IMR-90 (cell line): ENCODE measurements at regions not wholly inside any gene's neighbourhood (a gene's known extent, or its start where the extent isn't known, plus 50 kb on each side); places are given as distances from the start of the nearest gene placed in this dataset.
A peak's percentile ranks its signal among the peaks of the same experiment; 100 is the strongest.

Experiments used
- ATAC-seq: fragments of 200-7000 bp; cut with Tn5 transposase; 2 replicates; pipeline ENCODE4 v1.9.1; 2020; ENCODE audit warnings: low read depth, mild to moderate bottlenecking, moderate library complexity
- BruUV-seq: library from RNA; stranded (reverse); fragments of 400-500 nt; replicated peaks from 2 replicates; lab custom pipeline; 2021; lab: Mats Ljungman, UMichigan
- CTCF ChIA-PET: fragments of 300-600 bp; formaldehyde crosslinking; extraction: SDS; loops from one replicate; lab custom pipeline; 2021; ENCODE audit warnings: antibody characterized with exemption; lab: Yijun Ruan, JAX
- POLR2A ChIA-PET: fragments of 300-600 bp; sonication (Branson Sonifier 250); formaldehyde crosslinking; loops from one replicate; lab custom pipeline; 2022; ENCODE audit warnings: antibody characterized with exemption; ENCODE audit not compliant: unreplicated experiment; lab: Charles Lee
- DNase-seq: peaks from one replicate; pipeline ENCODE4 v3.0.0; 2013
- H2AFZ ChIP-seq: replicated peaks from 2 replicates; pipeline ENCODE3; 2013; ENCODE audit warnings: low read length, mild to moderate bottlenecking; ENCODE audit not compliant: poor library complexity
- H2AK5ac ChIP-seq: 2 replicates; pipeline ENCODE4 v1.6.1; 2013; ENCODE audit warnings: low read depth, low read length, inconsistent platforms
- H2AK9ac ChIP-seq: replicated peaks from 2 replicates; pipeline ENCODE3; 2013; ENCODE audit warnings: mild to moderate bottlenecking, low read depth, low read length, moderate library complexity; ENCODE audit not compliant: poor library complexity
- H2BK120ac ChIP-seq: 2 replicates; pipeline ENCODE4 v1.6.1; 2013; ENCODE audit warnings: low read depth, low read length, inconsistent platforms
- H2BK15ac ChIP-seq: 3 replicates; pipeline ENCODE4 v1.6.1; 2013; ENCODE audit warnings: low read depth, low read length, inconsistent platforms
- H2BK20ac ChIP-seq: 2 replicates; pipeline ENCODE4 v1.6.1; 2013; ENCODE audit warnings: low read depth, mild to moderate bottlenecking, inconsistent platforms, low read length, moderate library complexity
- H2BK5ac ChIP-seq: 2 replicates; pipeline ENCODE4 v1.6.1; 2013; ENCODE audit warnings: mild to moderate bottlenecking, low read depth, low read length, inconsistent platforms; ENCODE audit not compliant: poor library complexity, severe bottlenecking
- H3K14ac ChIP-seq: replicated peaks from 2 replicates; pipeline ENCODE4 v1.6.1; 2013; ENCODE audit warnings: low read depth, low read length, inconsistent platforms
- H3K18ac ChIP-seq: 2 replicates; pipeline ENCODE4 v1.6.1; 2013; ENCODE audit warnings: low read depth, low read length, control low read depth
- H3K23ac ChIP-seq: 2 replicates; pipeline ENCODE4 v1.6.1; 2013; ENCODE audit warnings: low read depth, low read length, inconsistent platforms
- H3K27ac ChIP-seq: 2 replicates; pipeline ENCODE4 v1.5.1; 2013; ENCODE audit warnings: mild to moderate bottlenecking, control low read depth, low read length; ENCODE audit not compliant: insufficient read depth
- H3K27me3 ChIP-seq: 2 replicates; pipeline ENCODE4 v1.6.1; 2013; ENCODE audit warnings: low read length; ENCODE audit not compliant: control insufficient read depth, insufficient read depth
- H3K36me3 ChIP-seq: 2 replicates; pipeline ENCODE4 v1.6.1; 2013; ENCODE audit warnings: low read length, mixed read lengths; ENCODE audit not compliant: control insufficient read depth, insufficient read depth
- H3K4ac ChIP-seq: 2 replicates; pipeline ENCODE4 v1.6.1; 2013; ENCODE audit warnings: low read depth, low read length, inconsistent platforms
- H3K4me1 ChIP-seq: 2 replicates; pipeline ENCODE4 v1.6.1; 2013; ENCODE audit warnings: low read length, mixed read lengths; ENCODE audit not compliant: control insufficient read depth, insufficient read depth
- H3K4me2 ChIP-seq: 2 replicates; pipeline ENCODE4 v1.6.1; 2013; ENCODE audit warnings: low read depth, mild to moderate bottlenecking, control low read depth, low read length, moderate library complexity
- H3K4me3 ChIP-seq: 2 replicates; pipeline ENCODE4 v1.5.1; 2013; ENCODE audit warnings: low read depth, mild to moderate bottlenecking, control low read depth, low read length, moderate library complexity; ENCODE audit not compliant: insufficient read depth
- H3K56ac ChIP-seq: 2 replicates; pipeline ENCODE4 v1.6.1; 2013; ENCODE audit warnings: low read length, inconsistent platforms; ENCODE audit not compliant: insufficient read depth; ENCODE audit errors: extremely low read depth
- H3K79me1 ChIP-seq, 2 experiments: 2 replicates each; pipeline ENCODE4 v1.6.1; 2013; ENCODE audit warnings: low read length in 2 of 2, inconsistent platforms in 1 of 2, low read depth in 1 of 2
- H3K9ac ChIP-seq: 2 replicates; pipeline ENCODE4 v1.6.1; 2013; ENCODE audit warnings: low read depth, low read length, control low read depth
- H3K9me1 ChIP-seq: 2 replicates; pipeline ENCODE4 v1.6.1; 2013; ENCODE audit warnings: low read length, inconsistent platforms; ENCODE audit not compliant: insufficient read depth
- H3K9me3 ChIP-seq: 2 replicates; pipeline ENCODE4 v1.6.1; 2013; ENCODE audit warnings: low read length; ENCODE audit not compliant: control insufficient read depth, insufficient read depth
- H4K20me1 ChIP-seq: 2 replicates; pipeline ENCODE4 v1.6.1; 2013; ENCODE audit warnings: low read length, inconsistent platforms; ENCODE audit not compliant: insufficient read depth
- H4K5ac ChIP-seq: 2 replicates; pipeline ENCODE4 v1.6.1; 2013; ENCODE audit warnings: mild to moderate bottlenecking, low read depth, low read length, control low read depth
- H4K8ac ChIP-seq, 2 experiments: 2 replicates each; pipeline ENCODE4 v1.6.1; 2013; ENCODE audit warnings: low read depth in 2 of 2, low read length in 2 of 2, control low read depth in 1 of 2, inconsistent platforms in 1 of 2
- H4K91ac ChIP-seq: 2 replicates; pipeline ENCODE4 v1.6.1; 2013; ENCODE audit warnings: low read depth, low read length, inconsistent platforms; ENCODE audit not compliant: insufficient read depth
- CEBPB ChIP-seq: IDR thresholded peaks from 2 replicates; pipeline ENCODE4 v1.6.1; 2012; ENCODE audit warnings: low read depth, low read length, improper control_type of control experiment
- CHD1 ChIP-seq: IDR thresholded peaks from 2 replicates; pipeline ENCODE4 v1.6.1; 2012; ENCODE audit warnings: low read depth, low read length, improper control_type of control experiment
- FOS ChIP-seq: fragments of 150-350 bp; IDR thresholded peaks from 2 replicates; pipeline ENCODE4 v1.6.1; 2016; ENCODE audit warnings: low read depth, low read length
- MAFK ChIP-seq: IDR thresholded peaks from 2 replicates; pipeline ENCODE4 v1.6.1; 2012; ENCODE audit warnings: low read depth, low read length, improper control_type of control experiment
- MAZ ChIP-seq: IDR thresholded peaks from 2 replicates; pipeline ENCODE4 v1.6.1; 2012; ENCODE audit warnings: low read depth, mild to moderate bottlenecking, low read length, improper control_type of control experiment, moderate library complexity, borderline replicate concordance
- MXI1 ChIP-seq: IDR thresholded peaks from 2 replicates; pipeline ENCODE4 v1.6.1; 2012; ENCODE audit warnings: low read depth, mild to moderate bottlenecking, low read length, moderate library complexity, borderline replicate concordance
- NFE2L2 ChIP-seq: fragments of 150-350 bp; IDR thresholded peaks from 2 replicates; pipeline ENCODE4 v1.6.1; 2016; ENCODE audit warnings: low read depth, mild to moderate bottlenecking, low read length
- POLR2A ChIP-seq: IDR thresholded peaks from 2 replicates; pipeline ENCODE4 v1.6.1; 2012; ENCODE audit warnings: mild to moderate bottlenecking, low read depth, low read length
- RAD21 ChIP-seq: IDR thresholded peaks from 2 replicates; pipeline ENCODE4 v1.6.1; 2012; ENCODE audit warnings: low read length, improper control_type of control experiment
- RCOR1 ChIP-seq: IDR thresholded peaks from 2 replicates; pipeline ENCODE4 v1.6.1; 2012; ENCODE audit warnings: mild to moderate bottlenecking, low read length, improper control_type of control experiment; ENCODE audit not compliant: insufficient replicate concordance
- SMC3 ChIP-seq: fragments of 150-350 bp; IDR thresholded peaks from 2 replicates; pipeline ENCODE4 v1.6.1; 2016; ENCODE audit warnings: low read depth, mild to moderate bottlenecking, antibody characterized with exemption, low read length, moderate library complexity
- WGBS, 2 experiments: methylation state at CpG; one replicate each; pipeline versions ENCODE4 v1.1.5 to v1.1.7; 2013; ENCODE audit warnings: missing lambda C conversion rate in 2 of 2; ENCODE audit not compliant: insufficient read length in 1 of 2; ENCODE audit errors: extremely low coverage in 2 of 2; 5-methylcytosine and 5-hydroxymethylcytosine counted together
- dilution Hi-C: fragments of 300-500 bp; cut with HindIII; formaldehyde crosslinking; loops from one replicate; pipeline ENCODE4 v1.14.3; 2018; ENCODE audit warnings: low sequenced_read_pairs; ENCODE audit not compliant: unreplicated experiment
- in situ Hi-C: fragments of 300-500 bp; cut with MboI; formaldehyde crosslinking; loops from 3 replicates; pipeline ENCODE4 v1.14.3; 2019; ENCODE audit warnings: low sequenced_read_pairs, inconsistent platforms, mixed read lengths
- intact Hi-C: fragments of 100-400 bp; cut with micrococcal nuclease; formaldehyde crosslinking; loops from 2 replicates; pipeline ENCODE4 v1.10.0; 2022
- TF ChIP-seq, protein P1 (sequence below): conservative IDR thresholded peaks from 2 replicates; pipeline ENCODE4 v1.5.1; 2012; ENCODE audit warnings: mild to moderate bottlenecking, low read depth, low read length, improper control_type of control experiment
- TF ChIP-seq, protein P2 (sequence below): fragments of 150-350 bp; IDR thresholded peaks from 2 replicates; pipeline ENCODE4 v1.6.1; 2016; ENCODE audit warnings: low read depth, mild to moderate bottlenecking, low read length, moderate library complexity, borderline replicate concordance
- TF ChIP-seq, protein P3 (sequence below): fragments of 150-350 bp; IDR thresholded peaks from 2 replicates; pipeline ENCODE4 v1.6.1; 2017; ENCODE audit warnings: mild to moderate bottlenecking, antibody characterized with exemption, low read length, low read depth

DNA sequence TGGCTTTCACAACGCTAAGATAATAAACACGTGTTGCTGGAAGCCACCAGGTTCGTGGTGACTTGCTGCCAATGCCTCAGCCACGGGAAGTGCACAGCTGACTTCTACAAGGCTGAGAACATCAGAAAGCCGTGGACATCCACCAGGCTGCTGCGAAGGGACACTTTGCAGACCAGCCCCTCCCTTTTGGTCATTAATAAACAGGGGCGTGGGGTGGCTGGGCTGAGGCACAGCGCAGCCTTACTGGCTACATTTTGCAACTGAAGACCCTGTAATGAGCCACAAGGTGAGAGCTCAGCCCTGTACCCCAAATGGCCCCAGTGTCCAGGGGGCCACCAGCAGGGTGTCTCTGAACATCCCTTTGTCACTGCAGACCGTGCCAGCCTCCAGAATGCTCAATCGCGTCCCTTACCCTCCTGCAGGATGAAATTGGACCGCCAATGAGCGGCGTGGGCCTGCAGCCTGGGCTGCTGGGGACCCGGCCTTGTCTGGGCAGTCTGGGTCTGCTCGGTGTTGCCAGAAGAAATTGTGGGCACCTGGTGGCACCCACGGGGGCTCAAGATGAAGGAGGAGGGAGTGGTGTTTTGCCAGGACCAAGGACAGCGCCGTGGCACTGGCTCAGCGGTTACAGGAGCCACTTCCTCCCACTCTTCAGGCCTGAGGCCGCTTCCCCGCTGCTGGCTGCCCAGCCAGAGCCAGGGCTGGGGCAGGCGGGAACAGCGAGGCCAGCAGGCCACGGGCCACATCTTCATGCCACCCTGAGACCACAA is 181.9 kb downstream of the CTTN start:
- no peak overlapping the region for H4K5ac ChIP-seq
- DNase-seq = no peak
- in situ Hi-C loops = no loop called here

More for the DNA sequence above, 181.9 kb downstream of the CTTN start:
- Histone ChIP-seq H3K56ac (no peak overlapping the region), H3K23ac (no peak overlapping the region), H3K14ac (no peak overlapping the region), H3K4me3 (no peak overlapping the region), H3K9ac (no peak overlapping the region), H2AK5ac (no peak overlapping the region), H3K4ac (no peak overlapping the region), H4K8ac (no peak overlapping the region), H3K9me1 (no peaks in the 10 kb centered on the region), H3K27me3 (no peaks in the 10 kb centered on the region; the same call in 1 of the 2 replicates), H2AFZ (no peak overlapping the region), H3K36me3 (no peaks in the 10 kb centered on the region), H3K9me3 (no peaks in the 10 kb centered on the region; the same call in 1 of the 2 replicates), H3K18ac (no peak overlapping the region), H3K27ac (no peak overlapping the region), H2BK5ac (no peak overlapping the region), H2BK120ac (no peak overlapping the region), H2BK20ac (no peak overlapping the region), H4K91ac (no peak overlapping the region), H3K4me2 (no peak overlapping the region), H3K79me1 (no peaks in the 10 kb centered on the region), H4K20me1 (no peaks in the 10 kb centered on the region; the same call in 1 of the 2 replicates), H2BK15ac (no peak overlapping the region), H3K4me1 (no peaks in the 10 kb centered on the region), H2AK9ac (no peak overlapping the region)
- POLR2A ChIA-PET = no interaction called here
- CTCF ChIA-PET = no interaction called here
- ATAC-seq = peak; percentile 61
- 100% methylated on average over 1 of the region's 25 CpGs; no CpG with 5 or more reads in 1 of the 2 experiments for WGBS, 2 experiments
- no TSS peak for BruUV-seq
- no peak for TF ChIP-seq RAD21
- TF ChIP-seq, protein P1, sequence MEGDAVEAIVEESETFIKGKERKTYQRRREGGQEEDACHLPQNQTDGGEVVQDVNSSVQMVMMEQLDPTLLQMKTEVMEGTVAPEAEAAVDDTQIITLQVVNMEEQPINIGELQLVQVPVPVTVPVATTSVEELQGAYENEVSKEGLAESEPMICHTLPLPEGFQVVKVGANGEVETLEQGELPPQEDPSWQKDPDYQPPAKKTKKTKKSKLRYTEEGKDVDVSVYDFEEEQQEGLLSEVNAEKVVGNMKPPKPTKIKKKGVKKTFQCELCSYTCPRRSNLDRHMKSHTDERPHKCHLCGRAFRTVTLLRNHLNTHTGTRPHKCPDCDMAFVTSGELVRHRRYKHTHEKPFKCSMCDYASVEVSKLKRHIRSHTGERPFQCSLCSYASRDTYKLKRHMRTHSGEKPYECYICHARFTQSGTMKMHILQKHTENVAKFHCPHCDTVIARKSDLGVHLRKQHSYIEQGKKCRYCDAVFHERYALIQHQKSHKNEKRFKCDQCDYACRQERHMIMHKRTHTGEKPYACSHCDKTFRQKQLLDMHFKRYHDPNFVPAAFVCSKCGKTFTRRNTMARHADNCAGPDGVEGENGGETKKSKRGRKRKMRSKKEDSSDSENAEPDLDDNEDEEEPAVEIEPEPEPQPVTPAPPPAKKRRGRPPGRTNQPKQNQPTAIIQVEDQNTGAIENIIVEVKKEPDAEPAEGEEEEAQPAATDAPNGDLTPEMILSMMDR = no peak
- no peak for TF ChIP-seq CHD1
- TF ChIP-seq, protein P2, sequence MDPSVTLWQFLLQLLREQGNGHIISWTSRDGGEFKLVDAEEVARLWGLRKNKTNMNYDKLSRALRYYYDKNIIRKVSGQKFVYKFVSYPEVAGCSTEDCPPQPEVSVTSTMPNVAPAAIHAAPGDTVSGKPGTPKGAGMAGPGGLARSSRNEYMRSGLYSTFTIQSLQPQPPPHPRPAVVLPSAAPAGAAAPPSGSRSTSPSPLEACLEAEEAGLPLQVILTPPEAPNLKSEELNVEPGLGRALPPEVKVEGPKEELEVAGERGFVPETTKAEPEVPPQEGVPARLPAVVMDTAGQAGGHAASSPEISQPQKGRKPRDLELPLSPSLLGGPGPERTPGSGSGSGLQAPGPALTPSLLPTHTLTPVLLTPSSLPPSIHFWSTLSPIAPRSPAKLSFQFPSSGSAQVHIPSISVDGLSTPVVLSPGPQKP = no peak
- TF ChIP-seq NFE2L2 = no peak
- TF ChIP-seq SMC3 = no peak
- TF ChIP-seq FOS = no peak
- TF ChIP-seq, protein P3, sequence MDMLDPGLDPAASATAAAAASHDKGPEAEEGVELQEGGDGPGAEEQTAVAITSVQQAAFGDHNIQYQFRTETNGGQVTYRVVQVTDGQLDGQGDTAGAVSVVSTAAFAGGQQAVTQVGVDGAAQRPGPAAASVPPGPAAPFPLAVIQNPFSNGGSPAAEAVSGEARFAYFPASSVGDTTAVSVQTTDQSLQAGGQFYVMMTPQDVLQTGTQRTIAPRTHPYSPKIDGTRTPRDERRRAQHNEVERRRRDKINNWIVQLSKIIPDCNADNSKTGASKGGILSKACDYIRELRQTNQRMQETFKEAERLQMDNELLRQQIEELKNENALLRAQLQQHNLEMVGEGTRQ = no peak
- TF ChIP-seq POLR2A = no peak
- TF ChIP-seq MXI1 = no peak
- TF ChIP-seq MAFK = no peak
- no peak for TF ChIP-seq CEBPB
- TF ChIP-seq MAZ = no peak
- TF ChIP-seq RCOR1 = no peak
- intact Hi-C loops = loop anchor here (10.0 kb wide), 1 partner anchor 55 kb away; no protein-coding TSS in a partner anchor
- dilution Hi-C loops = no loop called here
